ENCODE measurements at regions not wholly inside any gene's neighbourhood (a gene's known extent, or its start where the extent isn't known, plus 50 kb on each side); places are given as distances from the start of the nearest gene placed in this dataset.

DNA sequence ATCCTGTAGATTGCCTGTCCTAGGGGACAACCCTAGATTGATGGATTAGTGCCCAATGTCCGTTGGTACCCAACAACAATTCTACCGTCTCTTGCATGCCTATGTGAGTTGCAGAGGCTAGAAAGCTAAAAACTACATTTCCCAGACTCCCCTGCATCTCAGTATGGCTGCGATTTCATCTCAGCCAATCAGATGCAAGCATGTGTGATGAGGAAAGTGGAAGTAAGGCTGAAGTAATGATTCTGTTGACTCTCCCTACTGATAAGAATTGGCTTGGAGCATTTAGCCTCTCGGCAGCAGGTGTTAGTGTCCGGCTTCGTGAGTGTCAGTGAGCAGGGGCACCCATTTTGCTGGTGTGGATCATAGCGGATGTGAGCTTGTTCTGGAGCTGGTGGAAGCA, 171.9 kb downstream of the FGFR2 start:
- peak; percentile 66 for DNase-seq (ENCODE audit: low spot score)
